Stimulated activated CD4-positive, alpha-beta T cell treated with anti-CD3 and anti-CD28 coated beads, Interleukin-2, amount 100 ng/mL, for 48 hours (primary cell): ENCODE measurements at regions not wholly inside any gene's neighbourhood (a gene's known extent, or its start where the extent isn't known, plus 50 kb on each side); places are given as distances from the start of the nearest gene placed in this dataset.
"Not testable (repeated sequence)": the region's sequence is repeated elsewhere in the genome, so short reads cannot be mapped to it uniquely, and the experiment has no call there.

Experiments
- DNase-seq, 2 donors: peaks; one replicate each; pipeline ENCODE4 v3.0.0-alpha.2; 2020

- DNase-seq, result no peak
These were observed 1761.5 kb downstream of the PCDH9 start for GRCh38 chr13:65468628-65469027.

DNA sequence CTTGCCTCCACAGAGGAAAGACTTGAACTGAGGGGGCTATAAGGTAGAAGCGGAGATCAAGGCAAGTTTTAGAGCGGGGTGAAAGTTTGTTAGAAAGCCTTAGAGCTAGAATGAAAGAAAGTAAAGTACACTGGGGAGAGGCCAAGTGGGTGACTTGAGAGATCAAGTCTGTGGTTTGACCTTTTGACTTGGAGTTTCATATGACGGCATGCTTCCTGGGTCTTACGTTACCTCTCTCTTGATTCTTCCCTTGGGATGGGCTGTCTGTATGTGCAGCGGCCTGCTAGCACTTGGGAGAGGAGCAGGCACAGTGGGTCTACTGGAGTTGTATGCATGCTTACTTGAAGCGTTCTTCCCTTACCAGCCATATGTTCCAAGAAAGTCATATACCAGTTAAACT is 1768.5 kb downstream of the PCDH9 start:
- DNase-seq, result no peak

DNA sequence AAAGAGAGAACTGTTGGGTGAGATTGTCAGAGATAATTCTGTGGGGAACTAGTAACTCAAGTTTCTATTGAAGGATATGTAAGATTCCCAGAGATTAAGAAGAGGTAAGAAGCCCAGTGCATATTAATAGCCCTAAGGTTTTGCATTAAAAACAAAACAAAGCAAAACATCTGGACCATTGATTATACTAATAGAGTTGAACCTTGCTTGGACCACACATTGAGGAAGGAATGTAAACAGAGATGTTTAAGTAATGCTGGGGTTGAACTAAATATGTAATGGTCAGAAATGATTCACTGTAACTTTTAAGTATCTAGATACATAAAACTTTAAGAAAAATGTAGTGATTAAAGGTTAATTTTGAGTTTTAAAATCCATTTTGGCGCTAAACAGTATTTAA is 1770.0 kb downstream of the PCDH9 start:
- DNase-seq, result no peak

DNA sequence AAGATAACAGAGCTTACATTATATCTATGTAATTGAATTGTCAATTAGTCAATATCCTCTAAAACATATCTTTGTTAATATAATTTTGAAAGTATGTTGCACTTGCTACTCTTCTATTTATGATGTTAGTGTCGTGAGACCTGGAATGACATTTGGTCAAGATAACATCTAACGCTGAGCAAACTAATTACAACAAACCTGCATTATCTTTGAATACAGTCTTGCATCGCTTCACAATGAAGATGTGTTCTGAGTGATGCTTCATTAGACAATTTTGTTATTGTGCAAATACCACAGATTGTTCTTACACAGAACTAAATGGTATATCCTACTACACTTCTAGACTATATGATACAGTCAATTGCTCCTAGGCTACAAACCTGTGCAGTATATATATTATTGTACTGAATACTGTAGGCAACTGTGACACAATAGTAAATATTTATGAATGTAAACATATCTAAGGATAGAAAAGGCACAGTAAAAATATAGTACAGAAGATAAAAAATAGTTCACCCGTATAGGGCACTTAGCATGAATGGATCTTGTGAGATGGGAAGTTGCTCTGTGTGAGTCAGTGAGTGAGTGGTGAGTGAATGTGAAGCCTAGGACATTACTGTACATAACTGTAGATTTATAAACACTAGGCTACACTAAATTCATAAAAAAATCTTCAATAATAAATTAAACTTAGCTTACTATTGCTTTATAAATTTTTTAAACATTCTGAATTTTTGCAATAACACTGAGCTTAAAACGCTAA is 1773.8 kb downstream of the PCDH9 start:
- no peak for DNase-seq

DNA sequence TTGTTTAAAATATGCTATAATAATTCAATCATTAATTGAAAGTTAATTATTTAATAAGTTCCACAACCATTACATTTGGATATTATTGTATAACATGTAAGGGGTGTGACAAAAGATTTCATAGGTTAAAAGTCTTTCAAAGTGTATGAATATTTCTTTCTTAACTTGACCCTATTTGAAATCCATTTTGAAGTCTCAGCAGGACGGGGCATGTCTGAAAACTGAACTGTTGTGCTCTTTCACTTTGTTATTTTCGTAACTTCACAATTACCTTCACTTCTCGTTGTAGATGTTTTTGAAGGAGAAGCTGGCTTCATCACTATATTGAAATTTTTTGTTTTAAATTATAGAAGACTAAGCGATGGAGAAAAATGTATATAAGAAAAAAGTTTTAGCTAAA is 1775.7 kb downstream of the PCDH9 start:
- no peak for DNase-seq

- no peak for DNase-seq
These were observed 1776.2 kb downstream of the PCDH9 start for GRCh38 chr13:65453982-65454381.

DNA sequence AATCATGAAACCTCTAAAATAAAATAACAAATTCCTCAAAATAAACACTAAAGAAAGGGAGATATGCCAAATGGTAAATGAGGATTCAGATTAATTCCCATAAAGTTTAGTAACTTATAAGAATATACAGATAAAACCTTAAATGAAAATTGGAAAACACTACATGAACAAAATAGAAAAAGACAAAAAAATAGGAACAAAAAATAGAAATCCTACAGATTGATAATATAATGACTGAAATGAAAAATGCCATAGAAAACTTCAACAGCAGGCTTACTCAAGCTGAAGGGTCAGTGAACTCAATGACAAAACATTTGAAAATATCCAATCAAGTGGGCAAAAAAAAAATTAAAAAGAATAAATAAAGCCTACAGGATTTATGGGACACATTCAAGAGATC is 1784.8 kb downstream of the PCDH9 start:
- DNase-seq, result no peak

DNA sequence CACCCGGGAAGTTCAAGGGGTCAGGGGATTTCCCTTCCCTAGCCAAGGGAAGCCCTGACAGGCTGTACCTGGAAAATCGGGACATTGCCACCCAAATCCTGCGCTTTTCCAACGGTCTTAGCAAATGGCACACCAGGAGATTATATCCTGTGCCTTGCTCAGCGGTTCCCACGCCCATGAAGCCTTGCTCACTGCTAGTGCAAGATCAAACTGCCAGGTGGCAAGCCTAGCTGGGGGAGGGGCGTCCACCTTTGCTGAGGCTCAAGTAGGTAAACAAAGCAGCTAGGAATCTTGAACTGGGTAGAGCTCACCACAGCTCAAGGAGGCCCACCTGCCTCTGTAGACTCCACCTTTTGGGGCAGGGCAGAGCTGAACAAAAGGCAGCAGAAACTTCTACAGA is 1794.5 kb downstream of the PCDH9 start:
- DNase-seq, result no peak

- DNase-seq, result no peak
These were observed 1812.2 kb downstream of the PCDH9 start for GRCh38 chr13:65417953-65418352.

DNA sequence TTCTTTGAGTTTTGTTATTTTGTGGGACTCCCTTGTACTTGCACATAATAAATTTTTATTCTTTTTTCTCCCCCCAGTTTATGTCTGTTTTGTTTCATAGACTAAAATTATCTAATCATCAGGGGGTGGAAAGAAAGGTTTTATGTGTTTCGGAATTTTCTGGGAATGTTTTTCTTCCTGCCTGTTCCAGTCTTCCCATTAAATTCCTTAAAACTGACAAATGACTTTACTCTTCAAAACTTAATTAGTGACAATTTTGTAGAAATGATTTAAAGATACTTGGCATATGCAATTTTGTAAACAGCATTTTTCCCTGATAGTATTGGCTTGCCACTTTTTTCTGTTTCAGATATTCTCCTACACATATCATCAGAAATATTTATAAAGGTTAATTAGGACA is 1813.4 kb downstream of the PCDH9 start:
- no peak for DNase-seq

- DNase-seq, result no peak
These were observed 1815.9 kb downstream of the PCDH9 start for GRCh38 chr13:65414187-65414586.

GRCh38 chr13:65411521-65411920 is 1818.6 kb downstream of the PCDH9 start:
- DNase-seq, result no peak

- DNase-seq, result no peak
These were observed 1819.3 kb downstream of the PCDH9 start for GRCh38 chr13:65410791-65411190.

- DNase-seq, result no peak
These were observed 1828.8 kb downstream of the PCDH9 start for GRCh38 chr13:65401315-65401714.

DNA sequence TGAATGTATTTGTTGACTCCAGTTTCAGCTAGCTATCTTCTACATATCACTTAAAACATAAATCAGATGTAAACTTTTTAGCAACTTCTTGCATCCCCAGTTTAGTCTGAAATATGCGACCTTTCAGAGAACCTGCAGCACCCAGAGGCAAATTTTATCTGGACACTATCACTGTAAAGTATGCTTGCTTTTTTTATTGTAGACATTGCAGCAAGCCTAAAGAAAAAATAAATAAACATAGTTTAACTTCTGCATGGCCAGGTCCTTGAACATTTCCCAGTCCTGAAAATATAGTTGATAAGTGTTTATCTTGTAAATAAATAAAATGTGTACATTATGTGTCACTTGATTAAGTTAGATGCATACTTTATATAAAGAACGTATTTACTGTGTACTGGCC is 1829.4 kb downstream of the PCDH9 start:
- DNase-seq, result no peak

- DNase-seq, result no peak
These were observed 1842.3 kb downstream of the PCDH9 start for GRCh38 chr13:65387743-65388347.

GRCh38 chr13:65378943-65379519 is 1851.1 kb downstream of the PCDH9 start:
- DNase-seq, result no peak

DNA sequence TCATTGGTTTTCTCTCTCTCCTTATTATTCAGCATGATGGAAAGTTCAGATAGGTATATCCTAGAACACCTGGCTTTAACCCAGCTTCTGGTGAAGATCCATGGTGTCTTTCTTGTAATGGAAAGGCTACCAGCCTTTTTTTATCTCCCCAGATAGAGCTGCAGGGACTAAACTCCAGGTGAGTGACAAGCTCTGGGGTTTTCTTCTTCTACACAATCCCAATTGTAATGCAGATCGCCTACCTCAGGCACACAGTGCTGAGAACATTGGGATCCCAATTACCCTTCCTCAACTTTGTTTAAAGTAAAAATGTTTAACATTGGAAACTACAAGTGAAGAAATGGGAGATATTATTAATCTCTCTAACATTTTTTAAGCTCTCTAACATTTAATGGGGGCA is 1851.7 kb downstream of the PCDH9 start:
- DNase-seq, result no peak

- DNase-seq, result no peak
These were observed 1861.3 kb downstream of the PCDH9 start for GRCh38 chr13:65368832-65369231.

DNA sequence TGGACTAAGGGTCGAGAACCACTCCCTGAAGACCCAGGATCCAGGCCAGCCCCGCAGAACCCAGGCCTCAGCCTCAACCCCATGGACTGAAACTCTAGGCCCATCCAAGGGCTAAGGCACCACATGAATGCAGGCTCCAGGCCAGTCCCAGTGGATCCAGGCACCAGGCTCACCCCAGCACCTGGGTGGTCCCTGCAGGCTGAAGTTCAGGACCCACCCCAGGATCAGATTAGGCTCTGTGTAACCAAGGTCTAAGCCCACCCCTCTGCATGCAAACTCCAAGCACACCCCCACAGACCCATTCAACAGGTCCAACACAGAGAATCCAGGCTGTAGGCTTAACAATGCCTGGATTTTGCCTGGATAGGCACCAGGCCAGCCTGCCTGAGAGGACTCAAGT is 1876.2 kb downstream of the PCDH9 start:
- no peak for DNase-seq

DNA sequence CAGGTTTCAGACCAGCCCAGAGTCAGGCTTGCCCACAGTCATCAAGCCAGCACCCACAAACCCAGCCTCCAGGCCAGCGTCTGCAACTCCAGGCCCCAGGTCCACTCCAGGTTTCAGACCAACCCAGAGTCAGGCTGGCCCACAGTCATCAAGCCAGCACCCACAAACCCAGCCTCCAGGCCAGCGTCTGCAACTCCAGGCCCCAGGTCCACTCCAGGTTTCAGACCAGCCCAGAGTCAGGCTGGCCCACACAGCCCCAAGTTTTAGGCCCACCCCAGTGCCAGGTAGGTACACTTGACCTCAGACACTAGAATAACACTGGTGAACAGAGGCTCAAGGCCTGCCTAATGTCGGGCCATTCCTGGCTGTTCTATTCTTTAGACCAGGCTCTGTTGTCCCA is 1877.0 kb downstream of the PCDH9 start:
- DNase-seq, result not testable (repeated sequence)

DNA sequence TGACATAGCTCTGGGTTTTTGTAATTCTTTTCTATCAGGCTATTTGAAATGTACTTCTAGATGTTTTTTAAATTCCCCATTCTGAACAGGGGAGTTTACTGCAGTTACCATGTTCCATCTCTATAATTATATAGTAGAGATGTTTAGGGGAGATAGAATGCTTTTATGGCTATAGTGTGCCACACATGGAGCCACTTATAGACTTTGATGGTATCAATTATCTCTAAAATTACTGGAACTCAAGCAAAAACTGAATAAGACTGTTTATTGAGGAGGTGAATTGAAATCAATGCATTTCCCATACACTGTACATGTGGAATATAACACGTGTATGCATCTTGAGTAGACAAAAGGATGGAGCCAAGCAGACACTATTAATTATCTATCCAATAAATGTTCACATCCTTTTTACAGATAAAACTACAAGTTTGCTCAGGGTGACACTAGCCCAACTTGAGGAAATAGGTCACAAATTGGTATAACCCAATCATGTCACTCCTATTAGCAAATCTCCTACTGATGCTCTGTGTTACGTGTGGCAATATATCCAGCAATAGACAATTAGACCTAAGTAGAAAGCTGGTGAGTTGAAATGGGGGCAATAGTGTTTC is 1882.6 kb downstream of the PCDH9 start:
- DNase-seq, result no peak

DNA sequence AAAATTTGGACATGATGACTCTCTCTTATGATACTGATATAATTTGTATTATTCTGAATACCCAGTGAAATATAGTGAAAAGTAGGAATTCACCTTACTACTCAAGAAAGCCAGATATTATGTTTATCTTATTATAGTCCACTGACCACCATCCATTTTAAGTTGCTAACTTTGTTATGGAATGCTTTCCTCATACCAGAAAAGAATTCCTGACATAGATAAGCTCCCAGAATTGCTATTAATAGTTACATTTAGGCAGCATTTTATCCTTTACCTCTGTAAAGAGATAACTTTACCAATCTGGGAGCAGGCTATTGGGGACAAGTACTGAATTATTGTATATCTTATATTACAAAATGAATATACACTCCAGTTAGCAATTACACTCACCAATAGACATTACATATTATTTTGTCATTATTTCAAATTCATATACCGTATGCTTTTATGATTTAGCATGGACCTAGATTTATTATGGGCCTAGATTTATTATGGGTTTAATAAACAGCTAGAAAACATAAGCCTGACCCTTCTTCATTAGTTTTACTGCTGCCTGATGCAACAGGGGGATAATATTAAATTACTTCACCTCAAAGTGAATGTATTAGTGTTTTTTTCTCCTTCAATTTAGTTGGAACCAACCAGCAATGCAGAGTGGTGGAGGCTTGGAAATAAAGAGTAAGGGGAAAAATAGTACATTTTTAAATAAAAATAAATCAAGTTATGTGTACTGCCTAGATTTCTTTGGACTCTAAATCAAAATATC is 1886.1 kb downstream of the PCDH9 start:
- no peak for DNase-seq
